NCI-H2029 (cell line): ENCODE measurements at regions not wholly inside any gene's neighbourhood (a gene's known extent, or its start where the extent isn't known, plus 50 kb on each side); places are given as distances from the start of the nearest gene placed in this dataset.
A peak's percentile ranks its signal among the peaks of the same experiment; 100 is the strongest.
"Not testable (repeated sequence)": the region's sequence is repeated elsewhere in the genome, so short reads cannot be mapped to it uniquely, and the experiment has no call there.

Experiments used
- DNase-seq: peaks from one replicate; lab custom pipeline; 2025; lab: John Stamatoyannopoulos, UW

DNA sequence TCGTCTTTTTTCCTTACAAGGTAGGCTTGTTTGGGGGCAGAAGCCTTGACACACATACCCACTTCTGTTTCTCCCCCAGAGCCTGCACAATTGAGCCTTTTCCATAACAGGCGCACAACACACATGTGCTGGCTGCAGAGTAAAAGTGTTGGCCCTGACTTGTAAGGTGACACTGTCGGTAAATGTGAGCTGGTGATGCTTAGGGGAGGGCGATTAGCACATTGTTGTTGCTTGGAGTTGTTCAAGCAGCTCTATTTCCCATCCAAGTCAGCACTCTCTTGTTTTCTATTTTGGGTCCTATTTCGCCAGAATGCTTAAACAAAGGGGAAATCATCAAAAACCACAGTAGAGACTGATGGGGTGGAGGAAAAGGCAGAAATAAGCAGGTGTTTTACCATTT lies 51.9 kb upstream of the PTPRJ start:
- DNase-seq = no peak

DNA sequence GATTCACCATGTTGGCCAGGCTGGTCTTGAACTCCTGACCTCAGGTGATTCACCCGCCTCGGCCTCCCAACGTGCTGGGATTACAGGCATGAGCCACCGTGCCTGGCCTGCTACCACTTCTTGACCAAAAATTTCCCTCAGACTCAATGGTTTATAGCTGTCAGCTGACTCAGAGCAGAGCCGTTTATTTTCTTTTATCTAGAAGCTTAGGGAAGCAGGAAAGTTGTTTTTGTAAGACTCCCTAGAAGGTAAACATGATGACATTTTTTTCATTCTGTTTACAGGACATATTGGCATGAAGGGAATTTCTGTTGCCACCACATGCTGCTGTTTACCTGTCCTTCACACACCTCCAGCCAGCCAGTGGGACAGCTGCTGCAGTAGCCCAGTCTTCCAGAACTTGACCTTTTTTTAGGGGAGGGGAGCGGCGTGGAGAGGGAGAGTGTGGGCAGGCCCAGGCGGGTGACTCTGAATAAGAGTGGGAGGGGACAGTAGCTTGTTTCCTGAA lies 56.1 kb upstream of the PTPRJ start:
- peak; percentile 35 for DNase-seq

DNA sequence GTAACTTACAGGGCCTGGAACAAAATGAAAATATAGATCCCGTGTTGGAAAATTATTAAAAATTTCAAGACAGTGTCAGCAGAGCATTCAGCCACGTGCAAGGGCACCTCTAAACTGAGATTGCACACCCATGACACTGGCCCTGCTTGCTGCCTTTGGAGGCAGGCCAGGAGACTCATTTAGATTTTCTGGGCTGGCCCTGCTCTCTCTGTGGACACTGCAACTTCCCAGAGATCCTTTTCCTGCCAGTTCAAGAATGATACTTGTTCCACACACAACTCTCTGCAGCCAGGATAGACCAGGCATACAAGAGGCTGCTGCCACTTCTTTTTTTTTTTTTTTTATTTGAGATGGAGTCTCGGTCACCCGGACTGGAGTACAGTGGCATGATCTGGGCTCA lies 56.7 kb upstream of the PTPRJ start:
- peak; percentile 16 for DNase-seq

DNA sequence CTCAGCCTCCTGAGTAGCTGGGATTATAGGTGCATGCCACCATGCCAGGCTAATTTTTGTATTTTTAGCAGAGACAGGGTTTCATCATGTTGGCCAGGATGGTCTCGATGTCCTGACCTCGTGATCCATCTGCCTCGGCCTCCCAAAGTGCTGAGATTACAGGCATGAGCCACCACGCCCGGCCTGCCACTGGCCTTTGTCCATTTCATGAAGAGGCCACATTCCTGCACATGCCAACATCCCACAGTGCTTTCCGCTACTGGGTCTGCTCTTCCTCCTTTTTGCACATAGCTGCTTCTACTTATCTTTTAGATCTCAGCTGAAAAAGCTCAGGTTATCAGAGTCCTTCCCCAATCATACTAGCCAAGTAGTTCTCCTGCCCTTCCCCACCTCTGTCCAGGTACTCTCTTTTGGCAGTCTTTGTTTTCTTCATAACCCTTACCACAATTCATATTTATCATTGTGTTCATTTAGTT lies 59.2 kb upstream of the PTPRJ start:
- DNase-seq = not testable (repeated sequence)

DNA sequence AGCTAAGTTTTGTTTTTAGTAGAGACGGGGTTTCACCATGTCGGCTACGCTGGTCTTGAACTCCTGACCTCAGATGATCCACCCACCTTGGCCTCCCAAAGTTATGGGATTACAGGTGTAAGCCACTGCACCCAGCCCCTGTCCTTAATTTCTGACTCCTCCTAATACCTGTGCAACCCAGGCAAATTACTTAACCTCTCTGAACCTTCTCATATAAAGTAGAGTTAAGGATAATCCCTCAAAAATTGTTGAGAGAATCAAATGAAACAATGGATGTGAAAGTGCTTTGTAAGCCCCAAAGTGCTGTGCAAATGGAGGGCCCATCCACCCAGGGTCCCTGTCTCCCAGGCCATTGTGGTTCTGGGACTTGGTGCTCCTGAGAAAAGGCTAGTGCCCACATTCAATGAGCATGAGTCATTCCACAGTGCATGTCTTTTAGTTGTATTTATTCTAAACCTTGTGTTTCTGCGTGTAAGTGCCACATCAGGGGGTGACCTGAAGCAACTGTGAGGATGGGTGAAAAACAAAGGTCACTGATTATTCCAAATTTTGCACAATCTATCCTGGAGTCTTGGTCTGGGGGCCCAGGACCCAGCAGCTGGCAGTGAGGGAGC lies 61.4 kb upstream of the PTPRJ start:
- DNase-seq = no peak

DNA sequence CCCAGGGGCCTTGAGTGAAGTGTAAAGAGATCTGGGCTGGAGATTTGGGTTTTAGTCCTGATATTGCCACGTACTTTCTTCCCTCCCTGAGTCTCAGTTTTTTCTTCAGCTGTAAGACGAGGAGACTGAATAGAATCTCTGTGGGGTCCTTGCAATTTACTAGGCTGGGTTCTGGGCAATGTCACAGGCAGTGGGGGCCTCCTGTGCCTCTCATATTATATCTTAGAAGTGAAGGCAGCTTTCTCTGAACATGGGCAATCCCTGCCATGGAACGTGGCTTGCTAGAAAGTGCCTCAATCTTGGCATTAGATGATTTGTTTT lies 62.0 kb upstream of the PTPRJ start:
- DNase-seq = no peak

DNA sequence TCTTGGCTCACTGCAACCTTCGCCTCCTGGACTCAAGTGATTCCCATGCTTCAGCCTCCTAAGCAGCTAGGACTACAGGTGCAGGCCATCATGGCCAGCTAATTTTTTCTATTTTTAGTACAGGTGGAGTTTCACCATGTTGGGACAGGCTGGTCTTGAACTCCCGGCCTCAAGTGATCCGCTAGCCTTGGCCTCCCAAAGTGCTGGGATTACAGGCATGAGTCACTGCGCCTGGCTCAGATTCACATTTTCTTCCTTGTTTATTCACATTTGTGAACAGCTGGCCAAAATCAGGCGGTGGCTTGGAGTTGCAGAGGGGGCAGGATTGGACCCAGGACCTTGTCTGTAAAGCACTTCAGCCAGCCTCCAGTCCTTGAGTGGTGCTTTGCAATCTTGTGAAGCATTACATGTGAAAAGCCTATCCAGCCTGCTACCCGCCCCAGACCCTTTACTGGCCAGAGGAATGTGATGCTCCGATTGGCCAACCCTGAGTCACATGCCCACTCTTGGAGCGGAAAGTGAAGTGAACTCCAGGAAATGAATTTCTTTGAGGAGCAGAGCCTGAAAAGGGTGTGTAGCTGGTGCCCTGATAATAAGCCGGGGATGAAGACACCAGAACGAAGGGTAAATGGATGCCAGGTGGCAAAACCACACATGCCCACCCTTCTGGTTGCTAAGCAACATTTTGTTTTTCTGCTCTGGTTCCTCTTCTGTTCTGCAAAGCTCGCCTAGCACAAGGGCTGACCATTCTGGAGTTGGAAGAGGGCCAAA lies 62.6 kb upstream of the PTPRJ start:
- peak; percentile 100 for DNase-seq

DNA sequence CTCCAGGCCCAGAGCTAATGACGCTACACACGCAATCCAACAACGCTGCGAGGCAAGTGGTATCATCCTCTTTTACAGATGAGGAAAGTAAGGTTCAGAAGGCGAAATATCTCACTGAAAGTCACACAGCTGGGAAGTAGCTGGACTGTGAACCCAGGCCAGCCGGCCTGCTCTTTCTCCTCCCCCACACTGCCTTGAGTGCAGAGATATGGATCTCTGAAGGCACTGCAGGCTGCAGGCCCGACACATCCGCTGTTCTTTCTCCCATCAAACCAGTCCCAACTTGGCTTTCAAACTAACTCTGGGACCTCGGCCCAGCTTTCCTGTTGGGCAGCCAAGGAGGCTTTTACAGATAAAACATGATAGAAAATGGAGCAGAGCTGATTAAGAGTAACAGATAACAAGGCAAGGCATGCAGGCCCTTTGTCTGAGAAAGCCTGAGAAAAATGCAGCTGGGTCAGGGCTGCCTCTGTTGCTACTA lies 64.0 kb upstream of the PTPRJ start:
- DNase-seq = no peak

DNA sequence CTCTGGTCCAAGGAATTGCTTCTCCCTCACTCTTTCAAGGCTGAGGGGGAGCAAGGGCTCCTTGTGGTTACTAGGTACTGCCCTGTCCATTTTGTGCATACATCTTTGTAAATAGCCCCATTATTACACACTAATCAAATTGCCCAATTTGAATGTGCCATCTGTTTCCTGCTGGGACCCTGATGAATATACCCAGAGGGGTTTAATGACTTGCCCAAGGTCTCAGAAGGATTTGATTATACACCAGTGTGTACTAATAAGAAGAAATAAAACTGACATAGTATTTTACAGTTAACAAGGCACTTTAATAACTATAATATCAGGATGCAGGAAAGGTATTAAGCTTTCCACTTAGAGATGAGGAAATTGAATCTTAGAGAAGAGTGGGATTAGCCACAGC lies 64.6 kb upstream of the PTPRJ start:
- DNase-seq = no peak

DNA sequence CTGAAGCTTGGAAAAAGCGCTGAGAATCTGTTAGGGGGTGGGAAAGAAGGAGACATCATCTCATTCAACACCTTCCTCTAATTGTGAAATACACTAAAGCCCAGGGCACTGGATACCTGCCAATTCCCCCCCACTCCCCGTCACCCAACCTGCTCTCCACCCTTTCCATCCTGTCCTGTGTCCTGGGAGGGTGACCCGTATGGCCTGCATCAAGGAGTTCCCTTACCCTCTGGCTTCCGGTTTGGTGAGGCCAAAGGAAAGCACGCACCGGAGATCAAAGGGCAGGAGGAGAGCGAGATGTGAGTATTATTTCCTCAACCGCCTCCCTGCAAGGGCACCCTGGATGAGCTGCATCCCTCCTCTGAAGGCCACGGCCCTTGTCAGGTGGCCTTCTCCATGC lies 65.0 kb upstream of the PTPRJ start:
- DNase-seq = no peak

DNA sequence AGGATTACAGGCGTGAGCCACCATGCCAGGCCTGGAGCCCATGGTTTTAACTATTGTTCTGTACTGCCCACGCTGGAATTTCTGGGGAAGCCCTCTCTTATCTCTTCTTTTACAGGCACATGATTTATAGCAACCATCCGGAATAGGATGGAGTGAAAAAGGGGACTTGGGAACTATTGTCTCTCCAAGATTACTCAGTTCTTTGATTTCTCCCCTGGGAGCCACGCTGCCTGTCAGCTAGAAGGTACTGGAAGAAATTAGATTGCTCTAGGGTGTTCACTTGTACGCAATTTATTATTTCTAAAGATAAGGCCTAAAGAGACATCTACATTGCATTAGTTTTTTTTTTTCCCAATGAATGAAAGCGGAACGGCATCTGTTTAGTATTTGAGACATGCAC lies 65.6 kb upstream of the PTPRJ start:
- no peak for DNase-seq

DNA sequence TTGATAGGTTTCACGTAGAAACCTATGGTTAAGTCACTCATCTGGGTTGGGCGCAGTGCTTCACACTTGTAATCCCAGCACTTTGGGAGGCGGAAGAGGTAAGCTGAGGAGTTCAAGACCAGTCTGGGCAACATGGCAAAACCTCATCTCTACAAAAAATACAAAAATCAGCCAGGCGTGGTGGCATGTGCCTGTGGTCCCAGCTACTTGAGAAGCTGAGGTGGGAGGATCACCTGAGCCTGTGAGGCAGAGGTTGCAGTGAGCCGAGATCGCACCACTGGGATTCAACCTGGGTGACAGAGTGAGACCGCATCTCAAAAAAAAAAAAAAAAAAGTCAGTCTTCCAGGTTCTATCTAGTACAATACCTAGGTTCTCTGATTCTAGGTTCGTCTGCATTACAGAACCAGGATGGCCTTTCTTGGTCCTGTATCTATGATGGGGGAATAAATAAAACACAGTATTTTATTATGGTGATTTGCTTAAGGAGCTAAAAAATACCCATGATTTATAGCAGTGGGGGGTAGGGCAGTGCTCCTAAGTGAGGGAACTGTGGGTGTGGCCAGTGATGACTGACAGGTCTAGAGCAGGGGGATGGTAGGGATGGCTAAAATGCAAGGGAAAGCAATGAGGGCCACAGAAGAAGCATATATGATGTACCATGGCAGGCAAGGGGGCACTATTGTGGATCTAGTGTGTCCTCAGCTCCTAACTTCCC lies 65.5 kb upstream of the NUP160 start:
- DNase-seq = no peak

DNA sequence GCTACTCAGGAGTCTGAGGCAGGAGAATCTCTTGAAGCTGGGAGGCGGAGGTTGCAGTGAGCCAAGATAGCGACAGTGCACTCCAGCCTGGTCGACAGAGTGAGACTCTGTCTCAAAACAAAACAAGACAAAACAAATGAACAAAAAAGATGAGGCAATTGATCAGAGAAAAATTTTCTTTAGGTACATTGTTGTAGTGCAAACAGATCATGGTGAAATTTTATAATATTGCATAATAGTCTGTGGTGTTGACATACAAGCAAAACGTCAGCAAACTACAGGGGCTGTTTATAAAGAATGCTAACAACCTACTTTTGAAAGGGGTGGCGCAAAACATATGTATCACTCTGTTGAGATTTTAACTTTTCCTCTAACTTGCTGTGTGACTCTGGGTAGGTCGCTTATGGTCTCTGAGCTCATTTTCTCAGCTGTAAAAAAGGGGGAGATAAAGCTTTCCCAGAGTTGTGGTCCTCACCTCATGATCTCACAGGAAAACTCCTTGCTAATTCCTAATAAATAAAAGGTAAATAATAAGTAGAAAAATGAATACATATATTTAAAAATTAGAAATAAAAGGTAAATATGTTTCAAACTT lies 64.8 kb upstream of the NUP160 start:
- DNase-seq = no peak

DNA sequence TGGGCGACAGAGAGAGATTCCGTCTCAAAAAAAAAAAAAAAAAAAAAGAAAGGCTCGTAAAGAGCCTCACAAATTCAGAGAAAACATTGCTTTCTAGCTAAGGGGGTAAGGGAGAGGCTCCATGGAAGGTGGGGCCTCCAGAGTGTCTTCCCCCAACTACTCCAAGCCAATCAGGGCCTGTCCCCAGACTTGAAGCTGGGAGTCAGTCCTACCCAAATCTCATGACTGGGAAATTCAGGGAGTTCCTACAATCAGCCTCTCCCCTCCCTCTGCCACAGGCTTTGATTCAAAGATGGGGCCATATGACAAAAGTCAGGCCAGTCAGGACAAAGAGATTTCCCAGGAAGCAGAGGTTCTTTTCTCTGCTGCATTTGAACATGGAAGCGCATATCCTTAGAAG lies 63.0 kb upstream of the NUP160 start:
- no peak for DNase-seq

DNA sequence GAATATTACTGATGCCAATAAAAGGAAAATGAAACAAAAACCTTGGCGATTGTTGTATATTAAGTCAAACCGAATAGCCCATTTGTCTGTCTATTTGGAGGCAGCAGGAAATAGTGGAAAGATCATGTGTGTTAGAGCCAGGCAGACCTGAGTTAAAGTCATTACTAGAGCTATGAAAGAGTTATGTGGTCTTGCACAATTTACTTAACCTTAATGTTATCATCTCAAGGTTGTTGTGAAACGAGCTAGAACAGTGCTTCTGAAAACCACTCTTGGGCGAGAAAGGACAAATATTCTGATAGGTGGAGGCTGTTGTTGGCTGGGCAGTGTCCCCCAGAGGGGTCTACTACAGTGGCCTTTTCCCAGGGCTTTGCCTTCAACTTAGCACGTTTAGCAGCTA lies 60.0 kb upstream of the NUP160 start:
- no peak for DNase-seq

DNA sequence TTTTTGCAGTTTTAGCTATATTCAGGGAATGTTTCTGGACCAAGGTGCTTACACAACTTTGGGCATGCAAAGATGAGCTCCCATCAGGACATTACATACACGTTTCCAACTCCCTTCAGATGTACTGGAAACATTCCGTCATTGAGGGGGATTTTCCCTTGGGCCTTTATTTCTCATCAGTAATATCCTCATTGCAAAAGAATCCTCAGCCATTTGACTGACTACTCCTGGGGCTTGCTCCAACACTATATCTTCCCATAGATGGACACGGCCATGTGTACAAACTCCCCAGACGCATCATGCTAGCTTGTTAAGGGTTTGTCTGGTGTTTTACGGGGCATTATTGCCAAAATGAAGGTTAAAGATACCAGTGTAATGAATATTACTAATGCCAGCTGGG lies 59.3 kb upstream of the NUP160 start:
- no peak for DNase-seq

DNA sequence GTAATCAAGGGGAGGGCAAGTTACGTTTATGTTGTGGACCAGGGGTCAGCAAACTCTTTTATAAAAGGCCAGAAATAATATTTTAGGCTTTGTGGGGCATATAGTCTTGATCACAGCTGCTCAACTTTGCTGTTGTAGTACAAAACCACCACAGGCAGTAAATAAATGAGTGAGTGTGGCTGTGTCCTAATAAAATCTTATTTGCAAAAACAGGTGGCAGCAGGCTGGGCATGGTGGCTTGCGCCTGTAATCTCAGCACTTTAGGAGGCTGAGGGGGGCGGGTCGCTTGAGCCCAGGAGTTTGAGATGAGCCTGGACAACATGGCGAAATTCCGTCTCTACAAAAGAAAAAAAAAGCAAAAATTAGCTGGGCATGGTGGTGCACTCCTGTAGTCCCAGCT lies 57.9 kb upstream of the NUP160 start:
- DNase-seq = no peak

DNA sequence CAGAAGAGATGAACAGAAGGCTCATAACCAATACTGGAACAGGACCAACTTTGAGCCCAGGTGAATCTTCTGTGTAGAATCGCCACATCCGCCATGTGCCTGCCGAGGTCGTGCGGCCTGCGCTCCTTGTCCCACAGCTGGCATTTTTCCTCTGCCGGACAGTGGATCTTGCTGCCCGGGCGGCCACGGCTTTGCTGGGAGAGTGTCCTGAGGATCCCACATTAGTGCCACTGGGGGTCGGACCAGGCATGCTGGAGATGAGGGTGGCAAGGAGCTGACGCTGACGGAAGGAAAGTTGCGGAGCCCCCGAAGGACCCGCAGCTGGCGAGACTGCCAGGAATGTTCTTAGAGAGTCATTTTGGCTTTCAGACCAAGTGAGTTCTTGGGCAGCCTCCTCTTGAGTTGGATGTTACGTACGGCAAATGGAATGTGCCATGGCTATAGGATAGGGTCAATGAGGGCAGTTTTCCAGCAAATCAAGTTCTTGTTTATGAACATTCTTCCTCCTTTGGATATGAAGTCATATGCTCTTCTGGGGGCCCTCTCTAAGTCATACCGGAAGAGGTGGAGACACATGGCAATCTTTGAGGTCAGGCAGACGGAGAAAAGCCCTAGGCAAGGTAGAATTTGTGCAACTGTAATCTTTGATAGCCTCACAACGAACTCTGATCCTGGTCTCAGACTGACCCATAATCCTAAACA lies 57.4 kb upstream of the NUP160 start:
- no peak for DNase-seq

DNA sequence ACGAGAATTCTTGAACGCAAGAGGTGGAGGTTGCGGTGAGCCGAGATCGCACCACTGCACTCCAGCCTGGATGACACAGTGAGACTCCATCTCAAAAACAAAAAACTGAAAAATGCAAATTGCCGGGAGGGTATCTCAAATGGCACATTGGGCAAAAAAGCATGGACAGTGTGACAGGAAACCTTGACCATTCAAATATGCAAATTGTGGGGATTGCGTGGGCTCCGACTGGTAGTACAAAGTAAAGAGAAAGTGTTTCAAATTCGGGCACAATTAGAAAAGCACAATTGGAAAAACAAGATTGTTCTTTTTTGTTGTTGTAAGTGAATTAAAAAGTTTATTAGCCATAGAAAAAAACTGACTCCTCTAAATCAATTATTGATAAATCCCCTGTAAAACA lies 56.7 kb upstream of the NUP160 start:
- DNase-seq = no peak

DNA sequence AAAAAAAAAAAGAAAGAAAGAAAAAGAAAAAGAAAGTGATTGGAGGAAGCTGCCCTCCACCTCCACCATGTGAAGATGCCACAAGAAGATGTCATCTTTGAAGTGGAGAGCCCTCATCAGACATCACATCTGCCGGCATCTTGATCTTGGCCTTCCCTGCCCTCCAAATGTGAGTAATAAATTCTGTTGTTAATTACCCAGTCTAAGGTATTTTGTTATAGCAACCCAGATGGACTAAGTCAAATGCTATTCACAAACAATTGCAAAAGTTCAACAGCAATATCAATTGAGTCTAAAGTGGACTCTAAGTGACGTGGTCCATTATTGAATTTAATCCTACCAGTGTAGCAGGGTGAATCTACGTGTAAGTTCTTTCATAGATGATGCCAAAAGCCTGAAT lies 55.9 kb upstream of the NUP160 start:
- DNase-seq = no peak

DNA sequence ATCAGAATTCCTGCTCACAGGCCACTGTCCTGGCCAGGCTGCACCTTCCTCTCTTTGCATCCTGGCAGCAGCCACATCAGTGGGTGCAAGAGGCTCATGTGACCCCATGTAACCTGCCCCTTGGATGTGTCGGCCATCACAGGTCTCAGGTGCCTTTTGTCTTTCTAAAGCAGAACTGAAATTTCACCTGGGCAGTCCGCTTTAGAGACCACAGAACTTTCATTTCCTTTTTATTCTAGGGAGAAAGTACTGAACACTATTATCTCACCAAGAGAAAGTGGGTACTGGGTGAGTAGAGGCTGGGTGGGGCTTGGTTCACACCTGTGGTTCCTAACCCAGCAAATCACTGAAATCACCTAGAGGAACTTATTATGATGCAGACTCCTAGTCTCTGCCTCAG lies 51.7 kb upstream of the NUP160 start:
- no peak for DNase-seq
